ENCODE measurements at regions not wholly inside any gene's neighbourhood (a gene's known extent, or its start where the extent isn't known, plus 50 kb on each side); places are given as distances from the start of the nearest gene placed in this dataset.

DNA sequence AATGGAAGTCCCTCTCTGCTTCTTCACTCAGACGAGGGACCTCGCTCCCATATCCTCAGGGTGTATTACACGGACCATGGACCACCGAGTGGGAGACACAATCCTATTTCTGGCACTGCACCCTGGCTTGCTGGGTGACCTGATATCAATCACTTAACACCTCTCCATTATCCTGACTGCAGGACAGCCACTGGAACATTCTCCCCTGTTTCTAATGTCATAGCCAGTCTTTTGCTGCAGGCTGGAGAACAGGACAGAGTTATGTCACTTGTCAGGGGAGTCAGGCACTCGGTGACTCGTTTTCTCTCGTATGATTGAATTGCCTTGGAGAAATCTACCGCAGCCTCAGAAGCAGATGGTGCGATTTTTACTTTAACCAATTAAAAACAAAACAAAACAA is 219.1 kb upstream of the IGFBP7 start:
- no peaks in the 10 kb centered on the region for H3K9me3 ChIP-seq (ENCODE audit: control insufficient read depth, insufficient read depth, low read length)
- WGBS (ENCODE audit: insufficient coverage): 94% methylated on average over 9 of the region's 9 CpGs
- H3K4me1 ChIP-seq (ENCODE audit: control insufficient read depth, insufficient read depth, low read length): no peaks in the 10 kb centered on the region
- peaks cover 2 to 8% of the 10 kb centered on the region in 2 donors for H3K27me3 Mint-ChIP-seq (ENCODE audit: low read depth in 2 of 2)
- no peak overlapping the region for H3K27ac ChIP-seq (ENCODE audit: low read length)
- no peak overlapping the region for H3K27ac Mint-ChIP-seq
- intact Hi-C loops (cut with micrococcal nuclease): no loop called here
- H3K27me3 ChIP-seq (ENCODE audit: control insufficient read depth, insufficient read depth, low read length): no peaks in the 10 kb centered on the region
- H3K4me1 Mint-ChIP-seq: no peaks in the 10 kb centered on the region
- H3K9me3 Mint-ChIP-seq: peaks cover 0 to 2% of the 10 kb centered on the region in 2 donors
- no peak overlapping the region for H3K4me3 Mint-ChIP-seq
- no peak overlapping the region for H3K4me3 ChIP-seq (ENCODE audit: low read length)
- TF ChIP-seq, protein P1, sequence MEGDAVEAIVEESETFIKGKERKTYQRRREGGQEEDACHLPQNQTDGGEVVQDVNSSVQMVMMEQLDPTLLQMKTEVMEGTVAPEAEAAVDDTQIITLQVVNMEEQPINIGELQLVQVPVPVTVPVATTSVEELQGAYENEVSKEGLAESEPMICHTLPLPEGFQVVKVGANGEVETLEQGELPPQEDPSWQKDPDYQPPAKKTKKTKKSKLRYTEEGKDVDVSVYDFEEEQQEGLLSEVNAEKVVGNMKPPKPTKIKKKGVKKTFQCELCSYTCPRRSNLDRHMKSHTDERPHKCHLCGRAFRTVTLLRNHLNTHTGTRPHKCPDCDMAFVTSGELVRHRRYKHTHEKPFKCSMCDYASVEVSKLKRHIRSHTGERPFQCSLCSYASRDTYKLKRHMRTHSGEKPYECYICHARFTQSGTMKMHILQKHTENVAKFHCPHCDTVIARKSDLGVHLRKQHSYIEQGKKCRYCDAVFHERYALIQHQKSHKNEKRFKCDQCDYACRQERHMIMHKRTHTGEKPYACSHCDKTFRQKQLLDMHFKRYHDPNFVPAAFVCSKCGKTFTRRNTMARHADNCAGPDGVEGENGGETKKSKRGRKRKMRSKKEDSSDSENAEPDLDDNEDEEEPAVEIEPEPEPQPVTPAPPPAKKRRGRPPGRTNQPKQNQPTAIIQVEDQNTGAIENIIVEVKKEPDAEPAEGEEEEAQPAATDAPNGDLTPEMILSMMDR (IDR thresholded peaks at IDR 0.05): no peak
- no peaks in the 10 kb centered on the region for H3K36me3 Mint-ChIP-seq
- no peaks in the 10 kb centered on the region for H3K36me3 ChIP-seq (ENCODE audit: control insufficient read depth, insufficient read depth, low read length)
- DNase-seq: no peak
- no peak for ATAC-seq

DNA sequence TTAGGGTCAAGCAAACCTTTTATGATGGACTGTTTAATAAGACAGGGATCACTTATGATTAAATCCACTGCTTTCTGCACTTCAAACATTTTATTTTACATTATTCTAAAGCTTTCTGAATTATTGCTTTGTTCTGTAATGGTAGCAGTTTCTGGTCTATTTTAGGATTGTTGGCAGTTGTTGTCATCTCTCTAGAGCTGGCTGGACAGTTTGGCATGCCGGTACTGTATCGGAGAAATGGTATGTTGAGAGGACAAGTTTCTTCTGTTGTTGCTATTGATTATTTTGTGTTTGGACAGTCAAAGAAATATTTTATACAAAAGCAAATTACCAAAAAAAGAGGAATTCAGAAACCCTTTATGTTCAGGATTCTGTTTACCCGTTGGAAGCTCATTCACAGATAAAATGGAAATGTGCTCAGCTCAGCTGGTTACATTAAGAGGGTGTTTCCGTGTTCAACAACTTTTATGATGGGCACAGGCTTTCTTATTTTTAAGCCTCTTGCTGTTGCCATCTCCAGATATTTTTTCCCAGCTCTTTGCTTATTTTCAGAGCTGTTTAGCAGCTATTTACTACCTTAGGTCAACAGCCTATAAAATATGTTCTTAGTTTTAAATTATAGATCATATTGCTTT is 214.6 kb upstream of the IGFBP7 start:
- DNase-seq: no peak
- Mint-ChIP-seq H3K27ac (no peak overlapping the region), H3K4me3 (no peak overlapping the region), H3K4me1 (no peaks in the 10 kb centered on the region), H3K27me3 (ENCODE audit: low read depth in 2 of 2) (peaks cover 11 to 15% of the 10 kb centered on the region in 2 donors), H3K9me3 (peaks cover 0 to 2% of the 10 kb centered on the region in 2 donors), H3K36me3 (no peaks in the 10 kb centered on the region)
- no peaks in the 10 kb centered on the region for H3K4me1 ChIP-seq (ENCODE audit: control insufficient read depth, insufficient read depth, low read length)
- no peak for ATAC-seq
- no peak overlapping the region for H3K4me3 ChIP-seq (ENCODE audit: low read length)
- TF ChIP-seq, protein P1 (IDR thresholded peaks at IDR 0.05): no peak
- no peaks in the 10 kb centered on the region for H3K27me3 ChIP-seq (ENCODE audit: control insufficient read depth, insufficient read depth, low read length)
- H3K27ac ChIP-seq (ENCODE audit: low read length): no peak overlapping the region
- 76% methylated on average over 3 of the region's 4 CpGs for WGBS (ENCODE audit: insufficient coverage)
- H3K36me3 ChIP-seq (ENCODE audit: control insufficient read depth, insufficient read depth, low read length): no peaks in the 10 kb centered on the region
- intact Hi-C loops (cut with micrococcal nuclease): no loop called here
- no peaks in the 10 kb centered on the region for H3K9me3 ChIP-seq (ENCODE audit: control insufficient read depth, insufficient read depth, low read length)

DNA sequence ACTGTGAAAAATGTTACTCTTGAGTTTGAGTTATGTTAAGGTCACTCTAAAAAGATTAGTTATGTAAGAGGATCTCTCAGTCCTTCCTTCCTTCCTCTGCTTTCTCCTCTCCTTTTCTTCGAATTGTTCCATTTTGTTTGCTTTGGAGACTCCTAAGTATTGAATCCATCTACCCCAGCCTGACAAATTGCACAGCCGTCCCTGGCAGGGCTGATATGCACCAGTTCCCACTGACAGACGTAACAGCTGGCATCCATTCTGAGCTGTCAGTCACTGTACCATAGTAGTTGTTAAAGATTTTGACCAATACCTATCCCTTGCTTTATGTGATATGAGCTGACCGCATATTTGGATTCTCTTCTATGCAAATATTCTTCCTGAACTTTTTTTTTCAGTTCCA is 210.7 kb upstream of the IGFBP7 start:
- Histone ChIP-seq H3K36me3 (ENCODE audit: control insufficient read depth, insufficient read depth, low read length) (no peaks in the 10 kb centered on the region), H3K9me3 (ENCODE audit: control insufficient read depth, insufficient read depth, low read length) (no peaks in the 10 kb centered on the region), H3K4me3 (ENCODE audit: low read length) (no peak overlapping the region), H3K27me3 (ENCODE audit: control insufficient read depth, insufficient read depth, low read length) (no peaks in the 10 kb centered on the region), H3K27ac (ENCODE audit: low read length) (no peak overlapping the region), H3K4me1 (ENCODE audit: control insufficient read depth, insufficient read depth, low read length) (no peaks in the 10 kb centered on the region)
- Mint-ChIP-seq H3K4me1 (no peaks in the 10 kb centered on the region), H3K36me3 (no peaks in the 10 kb centered on the region), H3K27ac (no peak overlapping the region), H3K27me3 (ENCODE audit: low read depth in 2 of 2) (peaks cover 9 to 16% of the 10 kb centered on the region in 2 donors), H3K9me3 (no peaks in the 10 kb centered on the region), H3K4me3 (no peak overlapping the region)
- ATAC-seq: no peak
- TF ChIP-seq, protein P1 (IDR thresholded peaks at IDR 0.05): no peak
- DNase-seq: no peak
- intact Hi-C loops (cut with micrococcal nuclease): no loop called here
- 74% methylated on average over 4 of the region's 4 CpGs for WGBS (ENCODE audit: insufficient coverage)

DNA sequence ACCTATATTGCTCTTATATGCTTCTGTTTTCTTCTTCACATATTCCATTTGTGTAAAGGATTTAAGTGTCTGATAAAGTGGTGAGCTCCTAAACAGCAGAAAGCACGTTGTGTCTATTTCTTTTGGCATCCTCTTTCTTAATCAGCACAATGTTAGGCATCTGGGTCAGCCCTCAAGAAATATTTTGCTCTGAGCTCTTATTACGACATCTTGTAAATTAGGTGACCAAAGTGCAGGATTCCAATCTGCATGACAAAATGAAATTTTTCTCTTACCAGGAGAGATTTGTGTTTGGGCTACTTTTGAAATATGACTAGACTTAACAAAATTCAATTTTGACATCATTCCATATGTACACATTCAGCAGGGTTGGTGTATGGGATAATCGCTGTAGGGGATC is 210.0 kb upstream of the IGFBP7 start:
- Mint-ChIP-seq H3K36me3 (no peaks in the 10 kb centered on the region), H3K4me3 (no peak overlapping the region), H3K27ac (no peak overlapping the region), H3K27me3 (ENCODE audit: low read depth in 2 of 2) (peaks cover 12 to 16% of the 10 kb centered on the region in 2 donors), H3K9me3 (no peaks in the 10 kb centered on the region), H3K4me1 (no peaks in the 10 kb centered on the region)
- ATAC-seq (no peak), DNase-seq (no peak)
- Histone ChIP-seq H3K4me1 (ENCODE audit: control insufficient read depth, insufficient read depth, low read length) (no peaks in the 10 kb centered on the region), H3K27ac (ENCODE audit: low read length) (no peak overlapping the region), H3K27me3 (ENCODE audit: control insufficient read depth, insufficient read depth, low read length) (no peaks in the 10 kb centered on the region), H3K4me3 (ENCODE audit: low read length) (no peak overlapping the region), H3K9me3 (ENCODE audit: control insufficient read depth, insufficient read depth, low read length) (no peaks in the 10 kb centered on the region), H3K36me3 (ENCODE audit: control insufficient read depth, insufficient read depth, low read length) (no peaks in the 10 kb centered on the region)
- TF ChIP-seq, protein P1 (IDR thresholded peaks at IDR 0.05): no peak
- intact Hi-C loops (cut with micrococcal nuclease): no loop called here
- WGBS (ENCODE audit: insufficient coverage): 76% methylated on average over 2 of the region's 3 CpGs

Measured in natural killer cell (primary cell).